Loucy (cell line): ENCODE measurements at regions not wholly inside any gene's neighbourhood (a gene's known extent, or its start where the extent isn't known, plus 50 kb on each side); places are given as distances from the start of the nearest gene placed in this dataset.

Experiments
- H2AFZ ChIP-seq: fragments of 200-600 bp; sonication (generic); 2 replicates; pipeline ENCODE4 v1.6.0; 2016; ENCODE audit warnings: antibody characterized with exemption, mild to moderate bottlenecking, low read length, moderate library complexity
- H3F3A ChIP-seq: fragments of 200-600 bp; 2 replicates; pipeline ENCODE4 v1.6.0; 2016; ENCODE audit warnings: antibody characterized with exemption, low read depth, mild to moderate bottlenecking
- H3K27me3 ChIP-seq: fragments of 200-600 bp; sonication (generic); 2 replicates; pipeline ENCODE4 v1.6.1; 2014; ENCODE audit warnings: low read length, mild to moderate bottlenecking; ENCODE audit not compliant: insufficient read depth, poor library complexity, severe bottlenecking
- H3K36me3 ChIP-seq: fragments of 200-600 bp; sonication (generic); 2 replicates; pipeline ENCODE4 v1.6.1; 2016; ENCODE audit warnings: low read length; ENCODE audit not compliant: insufficient read depth
- H3K4me1 ChIP-seq: fragments of 200-600 bp; sonication (generic); 2 replicates; pipeline ENCODE4 v1.5.1; 2014; ENCODE audit warnings: low read length, mild to moderate bottlenecking; ENCODE audit not compliant: insufficient read depth, poor library complexity, severe bottlenecking
- H3K4me2 ChIP-seq: fragments of 200-600 bp; sonication (generic); 2 replicates; pipeline ENCODE4 v1.6.0; 2014; ENCODE audit warnings: antibody characterized with exemption, low read length, low read depth, mild to moderate bottlenecking; ENCODE audit not compliant: poor library complexity, severe bottlenecking
- H3K4me3 ChIP-seq: fragments of 200-600 bp; sonication (generic); 2 replicates; pipeline ENCODE4 v1.5.1; 2014; ENCODE audit warnings: low read length, mild to moderate bottlenecking, mixed read lengths; ENCODE audit not compliant: poor library complexity, severe bottlenecking
- H3K79me2 ChIP-seq: fragments of 200-600 bp; sonication (generic); 2 replicates; pipeline ENCODE4 v1.6.1; 2014; ENCODE audit warnings: low read length; ENCODE audit not compliant: insufficient read depth
- H3K9ac ChIP-seq: fragments of 200-600 bp; sonication (generic); 2 replicates; pipeline ENCODE4 v1.6.0; 2014; ENCODE audit warnings: mild to moderate bottlenecking, low read depth, low read length, moderate library complexity; ENCODE audit not compliant: poor library complexity, severe bottlenecking
- H3K9me2 ChIP-seq: fragments of 200-600 bp; sonication (generic); replicated peaks from 2 replicates; pipeline ENCODE4 v1.6.1; 2016; ENCODE audit warnings: low read depth, low read length, mixed read lengths
- H3K9me3 ChIP-seq: fragments of 200-600 bp; sonication (generic); 2 replicates; pipeline ENCODE4 v1.6.1; 2014; ENCODE audit warnings: mild to moderate bottlenecking, antibody characterized with exemption, low read length, low read depth; ENCODE audit not compliant: insufficient read depth
- H4K20me1 ChIP-seq: fragments of 200-600 bp; sonication (generic); 2 replicates; pipeline ENCODE4 v1.6.0; 2014; ENCODE audit warnings: antibody characterized with exemption, low read length, mild to moderate bottlenecking; ENCODE audit not compliant: insufficient read depth, poor library complexity, severe bottlenecking
- EZH2phosphoT487 ChIP-seq: fragments of 200-600 bp; IDR thresholded peaks from 2 replicates; pipeline ENCODE4 v1.6.1; 2018; ENCODE audit warnings: antibody characterized with exemption, mild to moderate bottlenecking, moderate library complexity, borderline replicate concordance
- TF ChIP-seq, protein P1 (sequence below): fragments of 200-600 bp; sonication (generic); conservative IDR thresholded peaks from 2 replicates; pipeline ENCODE4 v1.5.1; 2014; ENCODE audit warnings: mild to moderate bottlenecking, antibody characterized with exemption, low read length

DNA sequence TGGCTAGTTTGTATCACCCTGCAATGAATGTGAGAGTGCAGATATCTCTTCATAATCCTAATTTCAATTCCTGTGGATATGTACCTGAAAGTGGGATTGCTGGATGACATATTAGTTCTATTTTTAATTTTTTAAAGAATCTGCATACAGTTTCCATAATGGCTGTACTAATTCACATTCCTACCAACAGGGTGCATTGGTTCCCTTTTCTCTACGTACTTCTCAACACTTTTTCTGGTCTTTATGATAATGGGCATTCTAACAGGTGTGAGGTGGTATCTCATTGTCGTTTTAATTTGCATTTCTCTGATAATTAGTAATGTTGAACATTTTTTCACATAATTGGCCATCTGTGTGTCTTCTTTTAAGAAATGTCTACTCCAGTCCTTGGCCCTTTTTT is 927.5 kb downstream of the DTWD2 start:
- Histone ChIP-seq H3K4me1 (no peaks in the 10 kb centered on the region), H3K9me2 (no peaks in the 10 kb centered on the region), H3K36me3 (no peaks in the 10 kb centered on the region), H3K27me3 (no peaks in the 10 kb centered on the region), H2AFZ (no peak overlapping the region), H3K79me2 (no peaks in the 10 kb centered on the region), H4K20me1 (no peaks in the 10 kb centered on the region), H3K4me2 (no peak overlapping the region), H3K4me3 (no peak overlapping the region), H3F3A (no peaks in the 10 kb centered on the region), H3K9ac (no peak overlapping the region), H3K9me3 (no peaks in the 10 kb centered on the region)
- TF ChIP-seq EZH2phosphoT487: no peak
- TF ChIP-seq, protein P1, sequence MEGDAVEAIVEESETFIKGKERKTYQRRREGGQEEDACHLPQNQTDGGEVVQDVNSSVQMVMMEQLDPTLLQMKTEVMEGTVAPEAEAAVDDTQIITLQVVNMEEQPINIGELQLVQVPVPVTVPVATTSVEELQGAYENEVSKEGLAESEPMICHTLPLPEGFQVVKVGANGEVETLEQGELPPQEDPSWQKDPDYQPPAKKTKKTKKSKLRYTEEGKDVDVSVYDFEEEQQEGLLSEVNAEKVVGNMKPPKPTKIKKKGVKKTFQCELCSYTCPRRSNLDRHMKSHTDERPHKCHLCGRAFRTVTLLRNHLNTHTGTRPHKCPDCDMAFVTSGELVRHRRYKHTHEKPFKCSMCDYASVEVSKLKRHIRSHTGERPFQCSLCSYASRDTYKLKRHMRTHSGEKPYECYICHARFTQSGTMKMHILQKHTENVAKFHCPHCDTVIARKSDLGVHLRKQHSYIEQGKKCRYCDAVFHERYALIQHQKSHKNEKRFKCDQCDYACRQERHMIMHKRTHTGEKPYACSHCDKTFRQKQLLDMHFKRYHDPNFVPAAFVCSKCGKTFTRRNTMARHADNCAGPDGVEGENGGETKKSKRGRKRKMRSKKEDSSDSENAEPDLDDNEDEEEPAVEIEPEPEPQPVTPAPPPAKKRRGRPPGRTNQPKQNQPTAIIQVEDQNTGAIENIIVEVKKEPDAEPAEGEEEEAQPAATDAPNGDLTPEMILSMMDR: no peak

DNA sequence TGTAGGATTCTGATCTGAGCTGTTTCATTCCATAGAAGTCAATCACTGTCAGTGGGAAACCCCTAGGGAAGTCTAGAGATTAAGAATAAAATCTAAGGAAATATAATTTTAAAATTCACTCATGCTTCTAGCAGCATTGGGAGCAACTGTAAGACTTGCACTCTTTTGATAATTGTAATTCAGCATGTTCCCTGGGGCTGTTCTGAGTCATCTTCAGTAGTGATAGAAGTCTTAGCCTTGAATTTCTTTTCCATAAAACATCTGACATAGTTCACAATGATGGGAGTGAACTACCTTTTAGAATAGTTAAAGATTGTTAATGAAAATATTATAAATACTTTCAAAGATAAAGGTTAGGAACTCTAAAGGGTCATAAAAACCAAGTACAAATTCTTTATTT is 935.8 kb downstream of the DTWD2 start:
- H3F3A ChIP-seq: no peaks in the 10 kb centered on the region
- no peaks in the 10 kb centered on the region for H3K79me2 ChIP-seq
- H3K9ac ChIP-seq: no peak overlapping the region
- H3K9me2 ChIP-seq: no peaks in the 10 kb centered on the region
- no peaks in the 10 kb centered on the region for H3K27me3 ChIP-seq
- H2AFZ ChIP-seq: no peak overlapping the region
- H3K4me3 ChIP-seq: no peak overlapping the region
- peaks cover 2% of the 10 kb centered on the region for H4K20me1 ChIP-seq
- H3K36me3 ChIP-seq: no peaks in the 10 kb centered on the region
- no peak overlapping the region for H3K4me2 ChIP-seq
- H3K4me1 ChIP-seq: no peaks in the 10 kb centered on the region
- TF ChIP-seq EZH2phosphoT487: no peak
- H3K9me3 ChIP-seq: no peaks in the 10 kb centered on the region

DNA sequence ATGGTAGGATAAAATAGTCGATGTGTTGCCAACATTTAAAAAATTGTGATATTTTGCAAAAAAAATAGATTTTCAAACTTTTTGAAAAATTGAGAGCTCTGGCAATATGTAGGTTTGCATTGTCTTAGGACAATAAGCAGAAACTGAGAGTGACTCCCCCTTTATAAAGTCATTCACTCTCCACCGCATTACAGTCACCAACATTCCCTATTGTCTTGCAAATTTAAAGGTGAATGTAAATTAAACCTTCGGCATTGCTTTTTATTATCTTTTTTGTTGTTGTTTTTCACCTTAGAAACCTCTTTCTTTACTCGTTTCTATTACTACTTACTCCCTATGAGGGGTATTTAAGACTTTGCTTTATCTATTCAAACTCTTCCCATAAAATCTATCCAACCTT is 944.2 kb downstream of the DTWD2 start:
- TF ChIP-seq EZH2phosphoT487: no peak
- TF ChIP-seq, protein P1: no peak
- Histone ChIP-seq H3K4me3 (no peak overlapping the region), H3K4me2 (no peak overlapping the region), H3K4me1 (no peaks in the 10 kb centered on the region), H3K36me3 (no peaks in the 10 kb centered on the region), H2AFZ (no peak overlapping the region), H4K20me1 (peaks cover 2% of the 10 kb centered on the region), H3K9me2 (no peaks in the 10 kb centered on the region), H3K27me3 (no peaks in the 10 kb centered on the region), H3K79me2 (no peaks in the 10 kb centered on the region), H3F3A (no peaks in the 10 kb centered on the region), H3K9ac (no peak overlapping the region), H3K9me3 (no peaks in the 10 kb centered on the region)

DNA sequence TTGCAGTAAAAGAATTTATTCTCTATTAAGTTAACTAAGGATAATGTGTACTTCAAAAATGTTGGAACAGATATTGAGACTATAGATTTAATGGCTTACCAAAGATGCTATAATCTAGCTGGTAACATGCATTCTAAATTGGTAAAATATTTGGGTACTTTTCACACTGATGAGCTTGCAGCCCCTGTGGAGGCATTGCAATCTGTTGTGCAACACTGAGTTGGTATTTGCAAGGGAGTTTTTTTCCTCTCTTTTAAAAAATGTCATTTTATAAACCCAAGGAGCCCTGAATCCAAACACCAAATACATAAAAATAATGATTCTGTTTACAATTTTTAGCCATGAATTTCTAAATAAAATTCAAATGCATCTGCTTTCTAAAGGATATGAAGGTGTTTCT is 944.8 kb downstream of the DTWD2 start:
- Histone ChIP-seq H2AFZ (no peak overlapping the region), H3K4me3 (no peak overlapping the region), H3K4me2 (no peak overlapping the region), H3K9ac (no peak overlapping the region), H3K4me1 (no peaks in the 10 kb centered on the region), H3K9me3 (no peaks in the 10 kb centered on the region), H3F3A (no peaks in the 10 kb centered on the region), H3K36me3 (no peaks in the 10 kb centered on the region), H3K27me3 (no peaks in the 10 kb centered on the region), H3K79me2 (no peaks in the 10 kb centered on the region), H3K9me2 (no peaks in the 10 kb centered on the region), H4K20me1 (peaks cover 1% of the 10 kb centered on the region)
- TF ChIP-seq, protein P1: no peak
- no peak for TF ChIP-seq EZH2phosphoT487
